Panc1 (cell line): ENCODE measurements at regions not wholly inside any gene's neighbourhood (a gene's known extent, or its start where the extent isn't known, plus 50 kb on each side); places are given as distances from the start of the nearest gene placed in this dataset.

Experiments
- POLR2AphosphoS5 ChIP-seq: IDR thresholded peaks from 2 replicates; pipeline ENCODE4 v1.6.1; 2012; ENCODE audit warnings: mild to moderate bottlenecking, low read depth, low read length, moderate library complexity
- TCF7L2 ChIP-seq: IDR thresholded peaks from 2 replicates; pipeline ENCODE4 v1.6.1; 2011; ENCODE audit warnings: mild to moderate bottlenecking, low read depth, low read length, inconsistent platforms
- TF ChIP-seq, protein P1 (sequence below): fragments of 450-650 bp; IDR thresholded peaks from 2 replicates; pipeline ENCODE4 v1.5.1; 2017; ENCODE audit warnings: mild to moderate bottlenecking

DNA sequence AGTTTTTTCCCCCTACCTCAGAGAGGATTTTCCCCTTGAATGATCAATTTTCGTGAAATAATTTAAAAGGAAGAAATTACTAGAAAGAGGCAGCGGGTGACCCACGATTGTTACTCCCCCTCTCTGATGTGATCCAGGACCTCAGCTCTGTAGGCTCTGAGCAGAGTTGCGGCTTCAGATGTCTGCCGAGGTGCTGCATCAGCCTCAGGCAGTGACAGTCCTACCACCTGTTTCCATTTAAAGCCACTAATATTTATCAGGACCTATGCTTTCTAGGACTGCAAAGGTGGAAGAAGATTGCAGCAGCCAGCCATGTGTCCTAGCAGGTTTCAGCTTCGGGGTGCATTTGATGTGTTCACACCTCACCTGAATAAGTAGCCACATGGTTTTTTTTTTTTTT, 294.8 kb upstream of the C2CD4B start:
- TF ChIP-seq POLR2AphosphoS5 (no peak), TCF7L2 (no peak)
- TF ChIP-seq, protein P1, sequence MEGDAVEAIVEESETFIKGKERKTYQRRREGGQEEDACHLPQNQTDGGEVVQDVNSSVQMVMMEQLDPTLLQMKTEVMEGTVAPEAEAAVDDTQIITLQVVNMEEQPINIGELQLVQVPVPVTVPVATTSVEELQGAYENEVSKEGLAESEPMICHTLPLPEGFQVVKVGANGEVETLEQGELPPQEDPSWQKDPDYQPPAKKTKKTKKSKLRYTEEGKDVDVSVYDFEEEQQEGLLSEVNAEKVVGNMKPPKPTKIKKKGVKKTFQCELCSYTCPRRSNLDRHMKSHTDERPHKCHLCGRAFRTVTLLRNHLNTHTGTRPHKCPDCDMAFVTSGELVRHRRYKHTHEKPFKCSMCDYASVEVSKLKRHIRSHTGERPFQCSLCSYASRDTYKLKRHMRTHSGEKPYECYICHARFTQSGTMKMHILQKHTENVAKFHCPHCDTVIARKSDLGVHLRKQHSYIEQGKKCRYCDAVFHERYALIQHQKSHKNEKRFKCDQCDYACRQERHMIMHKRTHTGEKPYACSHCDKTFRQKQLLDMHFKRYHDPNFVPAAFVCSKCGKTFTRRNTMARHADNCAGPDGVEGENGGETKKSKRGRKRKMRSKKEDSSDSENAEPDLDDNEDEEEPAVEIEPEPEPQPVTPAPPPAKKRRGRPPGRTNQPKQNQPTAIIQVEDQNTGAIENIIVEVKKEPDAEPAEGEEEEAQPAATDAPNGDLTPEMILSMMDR: no peak
